Neuron (in vitro differentiated cells): ENCODE measurements at regions not wholly inside any gene's neighbourhood (a gene's known extent, or its start where the extent isn't known, plus 50 kb on each side); places are given as distances from the start of the nearest gene placed in this dataset.
"Not testable (repeated sequence)": the region's sequence is repeated elsewhere in the genome, so short reads cannot be mapped to it uniquely, and the experiment has no call there.

Source experiments
- H2AFZ ChIP-seq: one replicate; pipeline ENCODE4 v1.6.1; 2013; ENCODE audit warnings: low read depth, mild to moderate bottlenecking, inconsistent platforms, low read length, moderate library complexity
- H3K27me3 ChIP-seq: one replicate; pipeline ENCODE4 v1.6.1; 2013; ENCODE audit warnings: low read length; ENCODE audit not compliant: insufficient read depth
- H3K36me3 ChIP-seq: one replicate; pipeline ENCODE4 v1.6.1; 2013; ENCODE audit warnings: low read length; ENCODE audit not compliant: insufficient read depth
- H3K4me1 ChIP-seq: one replicate; pipeline ENCODE4 v1.6.1; 2013; ENCODE audit warnings: low read length; ENCODE audit not compliant: insufficient read depth
- H3K4me3 ChIP-seq: 2 replicates; pipeline ENCODE4 v1.5.1; 2013; ENCODE audit warnings: mild to moderate bottlenecking, low read length, moderate library complexity
- H3K9me3 ChIP-seq: one replicate; pipeline ENCODE4 v1.6.1; 2013; ENCODE audit warnings: low read length

- H3K4me3 ChIP-seq: no peak overlapping the region
- peaks cover 15% of the 10 kb centered on the region for H3K4me1 ChIP-seq
- H2AFZ ChIP-seq: no peak overlapping the region
- H3K27me3 ChIP-seq: no peaks in the 10 kb centered on the region
- no peaks in the 10 kb centered on the region for H3K36me3 ChIP-seq
- H3K9me3 ChIP-seq: peaks cover 4% of the 10 kb centered on the region
Observed at GRCh38 chrX:131650637-131651410, 107.0 kb downstream of the OR13H1 start.

- not testable (repeated sequence) for H3K36me3 ChIP-seq, H3K4me1 ChIP-seq, H2AFZ ChIP-seq, H3K9me3 ChIP-seq, H3K4me3 ChIP-seq, H3K27me3 ChIP-seq
Observed at GRCh38 chrX:131663726-131664125, 119.9 kb downstream of the OR13H1 start.

GRCh38 chrX:131671735-131672134 lies 127.9 kb downstream of the OR13H1 start:
- H2AFZ ChIP-seq: no peak overlapping the region
- no peaks in the 10 kb centered on the region for H3K27me3 ChIP-seq
- H3K4me3 ChIP-seq: no peak overlapping the region
- no peaks in the 10 kb centered on the region for H3K4me1 ChIP-seq
- H3K9me3 ChIP-seq: no peaks in the 10 kb centered on the region
- no peaks in the 10 kb centered on the region for H3K36me3 ChIP-seq

DNA sequence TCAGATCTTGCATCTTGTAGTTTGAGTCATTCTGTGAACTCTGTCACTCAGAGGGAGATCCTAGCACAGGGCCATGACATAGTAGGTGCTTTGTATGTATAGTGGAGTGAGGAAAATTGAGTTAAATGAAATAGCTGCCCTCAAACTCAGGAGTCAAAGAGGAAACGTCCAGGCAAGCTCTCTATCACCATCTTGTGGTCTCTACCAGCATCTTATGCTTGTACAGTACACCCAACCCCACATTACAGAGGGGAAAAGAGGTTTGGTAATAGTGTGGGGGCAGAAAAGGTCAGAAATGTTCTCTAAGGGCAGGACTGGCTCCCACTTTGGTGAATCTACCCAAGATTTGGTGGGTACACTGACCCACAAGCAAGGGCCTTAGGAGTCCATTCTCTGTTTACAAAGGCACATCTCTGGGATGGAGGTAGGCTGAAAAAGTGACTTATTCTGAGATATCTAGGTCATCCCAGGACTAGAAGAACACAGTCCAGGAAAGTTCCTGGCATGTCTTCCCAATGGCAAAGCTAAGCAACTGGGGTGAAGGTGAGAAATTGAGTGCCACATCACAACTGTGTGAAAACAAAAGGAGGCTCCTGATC lies 131.8 kb downstream of the OR13H1 start:
- Histone ChIP-seq H2AFZ (no peak overlapping the region), H3K4me1 (no peaks in the 10 kb centered on the region), H3K9me3 (no peaks in the 10 kb centered on the region), H3K36me3 (no peaks in the 10 kb centered on the region), H3K27me3 (peaks cover 6% of the 10 kb centered on the region), H3K4me3 (no peak overlapping the region)

GRCh38 chrX:131677655-131678628 lies 134.1 kb downstream of the OR13H1 start:
- Histone ChIP-seq H2AFZ (no peak overlapping the region), H3K9me3 (no peaks in the 10 kb centered on the region), H3K36me3 (no peaks in the 10 kb centered on the region), H3K27me3 (peaks cover 6% of the 10 kb centered on the region), H3K4me3 (no peak overlapping the region), H3K4me1 (no peaks in the 10 kb centered on the region)

- H3K27me3 ChIP-seq, H2AFZ ChIP-seq, H3K4me1 ChIP-seq: not testable (repeated sequence)
Observed at GRCh38 chrX:131682735-131683134, 138.9 kb downstream of the OR13H1 start.

DNA sequence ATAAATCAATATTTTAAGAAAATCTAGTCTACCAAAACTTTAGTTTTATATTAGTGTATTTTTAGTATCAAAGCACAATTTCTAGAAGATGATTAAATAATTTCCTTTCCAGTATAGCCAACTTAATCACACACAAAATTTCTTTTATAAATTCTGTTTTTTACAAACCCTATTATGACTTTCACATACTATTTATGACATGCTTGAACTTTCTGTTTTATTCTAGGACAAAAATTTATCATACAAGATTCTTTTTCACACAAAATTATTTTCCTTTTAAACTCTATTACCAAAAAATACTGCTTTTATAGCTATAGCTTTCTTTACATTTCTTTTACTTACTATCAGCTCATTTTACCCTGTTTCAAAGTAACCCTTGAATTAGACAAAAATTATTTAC lies 149.5 kb downstream of the OR13H1 start:
- Histone ChIP-seq H3K36me3 (peaks cover 2% of the 10 kb centered on the region), H3K4me3 (no peak overlapping the region), H3K9me3 (peaks cover 12% of the 10 kb centered on the region), H2AFZ (no peak overlapping the region), H3K27me3 (no peaks in the 10 kb centered on the region), H3K4me1 (no peaks in the 10 kb centered on the region)

More at GRCh38 chrX:131682735-131683134, 138.9 kb downstream of the OR13H1 start:
- H3K9me3 ChIP-seq, H3K4me3 ChIP-seq, H3K36me3 ChIP-seq: not testable (repeated sequence)

DNA sequence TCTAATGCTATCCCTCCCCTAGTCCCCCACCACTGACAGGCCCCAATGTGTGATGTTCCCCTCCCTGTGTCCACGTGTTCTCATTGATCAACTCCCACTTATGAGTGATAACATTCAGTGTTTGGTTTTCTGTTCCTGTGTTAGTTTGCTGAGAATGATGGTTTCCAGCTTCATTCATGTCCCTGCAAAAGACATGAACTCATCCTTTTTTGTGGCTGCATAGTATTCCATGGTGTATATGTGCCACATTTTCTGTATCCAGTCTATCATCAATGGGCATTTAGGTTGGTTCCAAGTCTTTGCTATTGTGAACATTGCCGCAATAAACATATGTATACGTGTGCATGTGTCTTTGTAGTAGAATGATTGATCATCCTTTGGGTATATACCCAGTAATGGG lies 153.1 kb downstream of the OR13H1 start:
- H2AFZ ChIP-seq, H3K4me3 ChIP-seq, H3K36me3 ChIP-seq, H3K4me1 ChIP-seq, H3K27me3 ChIP-seq, H3K9me3 ChIP-seq: not testable (repeated sequence)

DNA sequence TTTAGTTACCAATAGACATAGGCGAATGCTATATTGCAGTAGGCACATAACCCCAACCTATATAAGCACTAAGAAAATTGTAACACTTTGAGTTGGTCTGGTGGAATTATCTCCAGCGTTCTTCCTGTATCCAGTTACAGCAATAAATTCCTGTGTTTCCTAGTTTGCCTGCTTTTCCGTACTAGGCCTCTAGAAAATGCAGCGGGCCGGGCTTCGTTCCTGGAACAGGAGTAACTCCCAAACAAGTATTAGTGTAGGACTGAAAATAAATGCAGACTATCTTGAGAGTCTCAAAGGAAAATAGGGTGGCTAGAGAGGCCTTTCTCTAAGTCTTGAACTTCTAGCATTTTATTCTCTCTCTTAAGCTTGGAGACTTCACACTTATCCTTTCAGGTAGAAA lies 159.8 kb downstream of the OR13H1 start:
- H3K4me1 ChIP-seq: no peaks in the 10 kb centered on the region
- H3K4me3 ChIP-seq: peak overlapping the region; percentile 57
- no peaks in the 10 kb centered on the region for H3K27me3 ChIP-seq
- no peaks in the 10 kb centered on the region for H3K9me3 ChIP-seq
- peaks cover 6% of the 10 kb centered on the region for H3K36me3 ChIP-seq
- H2AFZ ChIP-seq: no peak overlapping the region

DNA sequence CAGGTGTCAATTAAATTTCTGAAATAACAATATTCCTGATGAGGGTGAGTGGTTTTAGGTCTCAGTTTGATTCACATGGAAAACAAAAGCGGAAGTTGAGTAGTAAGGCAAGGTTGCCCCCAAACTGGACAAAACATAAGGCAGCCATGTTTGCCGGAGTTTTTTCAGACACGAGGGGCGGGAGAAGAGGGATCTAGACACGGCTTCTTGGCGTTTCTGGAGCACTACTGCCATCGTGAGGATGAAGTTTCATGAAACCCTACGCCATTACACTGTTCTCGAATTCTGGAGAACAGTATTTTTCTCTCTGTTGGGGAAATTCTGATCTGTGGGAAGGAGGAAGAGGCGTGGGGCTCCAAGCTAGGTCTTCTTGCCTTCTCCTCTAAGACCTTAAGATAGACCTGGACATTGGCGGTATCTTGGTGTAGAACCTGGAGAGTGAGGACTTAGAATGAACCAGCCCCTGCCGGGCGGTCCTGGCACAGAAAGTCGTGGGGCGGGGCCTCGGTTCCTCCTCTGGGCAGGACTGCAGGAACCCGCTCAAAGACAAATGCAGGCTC lies 160.3 kb downstream of the OR13H1 start:
- peak overlapping the region; percentile 77 for H2AFZ ChIP-seq
- H3K9me3 ChIP-seq: peaks cover 3% of the 10 kb centered on the region
- H3K27me3 ChIP-seq: no peaks in the 10 kb centered on the region
- H3K4me1 ChIP-seq: no peaks in the 10 kb centered on the region
- H3K4me3 ChIP-seq: peak overlapping the region; percentile 57
- peaks cover 6% of the 10 kb centered on the region for H3K36me3 ChIP-seq

DNA sequence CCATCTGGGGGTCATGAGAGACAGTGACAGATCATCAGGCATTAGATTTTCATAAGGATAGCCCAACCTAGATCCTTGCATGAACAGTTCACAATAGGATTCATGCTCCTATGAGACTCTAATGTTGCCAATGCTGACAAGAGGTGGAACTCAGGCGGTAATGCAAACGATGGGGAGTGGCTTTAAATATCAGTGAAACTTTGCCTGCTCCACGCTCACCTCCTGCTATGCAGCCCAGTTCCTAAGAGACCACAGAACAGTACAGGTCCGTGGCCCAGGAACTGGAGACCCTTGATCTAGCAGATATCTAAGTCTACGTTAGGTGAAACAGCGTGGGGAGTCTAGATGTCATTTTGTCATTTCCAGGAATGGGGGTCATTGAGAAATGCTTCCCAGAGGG lies 165.7 kb downstream of the OR13H1 start:
- H3K9me3 ChIP-seq: peaks cover 11% of the 10 kb centered on the region
- H3K4me1 ChIP-seq: no peaks in the 10 kb centered on the region
- H3K4me3 ChIP-seq: no peak overlapping the region
- peaks cover 6% of the 10 kb centered on the region for H3K36me3 ChIP-seq
- no peak overlapping the region for H2AFZ ChIP-seq
- H3K27me3 ChIP-seq: no peaks in the 10 kb centered on the region

DNA sequence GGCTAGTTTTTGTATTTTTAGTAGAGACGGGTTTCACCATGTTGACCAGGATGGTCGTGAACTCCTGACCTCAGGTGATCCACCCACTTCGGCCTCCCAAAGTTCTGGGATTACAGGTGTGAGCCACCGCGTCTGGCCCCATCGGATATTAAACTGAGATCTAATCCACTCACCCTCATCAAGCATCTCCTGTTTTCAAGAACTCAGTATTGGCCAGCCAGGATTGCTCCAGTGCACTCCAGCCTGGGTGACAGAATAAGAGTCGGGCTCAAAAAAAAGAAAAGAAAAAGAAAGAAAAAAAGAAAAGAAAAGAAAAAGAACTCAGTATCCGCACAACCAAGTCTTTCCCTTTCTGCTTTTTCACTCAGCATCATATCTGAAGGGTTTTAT lies 167.6 kb downstream of the OR13H1 start:
- Histone ChIP-seq H3K4me3 (no peak overlapping the region), H3K4me1 (no peaks in the 10 kb centered on the region), H2AFZ (no peak overlapping the region), H3K27me3 (peaks cover 2% of the 10 kb centered on the region), H3K36me3 (peaks cover 6% of the 10 kb centered on the region), H3K9me3 (peaks cover 11% of the 10 kb centered on the region)

DNA sequence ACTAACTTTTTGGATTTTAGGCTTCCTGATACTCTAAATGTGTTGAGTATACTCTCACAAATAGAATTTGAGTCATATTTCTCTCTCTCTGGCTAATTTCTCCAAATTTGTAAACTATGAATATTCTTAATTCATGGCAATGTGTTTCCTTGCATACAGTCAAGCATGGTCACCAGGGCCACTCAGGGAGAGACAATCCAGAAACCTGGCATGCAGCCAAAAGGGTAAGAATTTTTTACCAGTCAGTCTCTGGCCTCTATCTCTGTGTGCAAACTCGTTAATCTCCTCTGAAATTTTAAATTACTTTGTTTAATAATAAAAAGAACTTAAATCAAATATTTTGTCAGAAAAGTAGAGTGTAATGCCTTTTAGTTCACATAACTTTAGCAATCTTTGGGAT lies 179.8 kb downstream of the OR13H1 start:
- H2AFZ ChIP-seq: no peak overlapping the region
- H3K27me3 ChIP-seq: peaks cover 6% of the 10 kb centered on the region
- H3K9me3 ChIP-seq: peaks cover 7% of the 10 kb centered on the region
- no peak overlapping the region for H3K4me3 ChIP-seq
- peaks cover 2% of the 10 kb centered on the region for H3K4me1 ChIP-seq
- peaks cover 9% of the 10 kb centered on the region for H3K36me3 ChIP-seq
